Stomach (tissue), 8 donors: ENCODE measurements at regions not wholly inside any gene's neighbourhood (a gene's known extent, or its start where the extent isn't known, plus 50 kb on each side); places are given as distances from the start of the nearest gene placed in this dataset.

ENCODE experiments used
- DNase-seq, 2 donors: peaks; one replicate each; pipeline versions ENCODE4 v3.0.0 to v3.0.0-alpha.2; 2013 to 2019
- H3K27ac ChIP-seq, 5 donors: fragments of 200-600 bp in 4 of 5; sonication (generic) in 4 of 5; one replicate each; pipeline ENCODE4 v1.5.1; 2013 to 2019; ENCODE audit warnings: mild to moderate bottlenecking in 1 of 5, moderate library complexity in 1 of 5
- H3K27me3 ChIP-seq, 3 donors: fragments of 200-600 bp; sonication (generic); one replicate each; pipeline ENCODE4 v1.5.1; 2017 to 2019; ENCODE audit warnings: mixed run types in 1 of 3
- H3K36me3 ChIP-seq, 4 donors: fragments of 200-600 bp; sonication (generic); 1 replicate in 3 of 4; 2 replicates in 1 of 4; pipeline ENCODE4 v1.5.1; 2016 to 2019
- H3K4me1 ChIP-seq, 4 donors: fragments of 200-600 bp; sonication (generic); one replicate each; pipeline ENCODE4 v1.5.1; 2016 to 2019
- H3K4me3 ChIP-seq, 4 donors: fragments of 200-600 bp; sonication (generic) in 3 of 4; one replicate each; pipeline ENCODE4 v1.5.1; 2016 to 2019; ENCODE audit warnings: mild to moderate bottlenecking in 1 of 4
- H3K9me3 ChIP-seq, 4 donors: fragments of 200-600 bp; sonication (generic); one replicate each; pipeline ENCODE4 v1.5.1; 2016 to 2019
- EP300 ChIP-seq: sonication (generic); formaldehyde crosslinking; IDR thresholded peaks from one replicate; pipeline ENCODE4 v1.6.1; 2017; ENCODE audit warnings: antibody characterized with exemption
- POLR2A ChIP-seq, 4 donors: fragments of 450-650 bp; IDR thresholded peaks; one replicate each; pipeline ENCODE4 v1.6.1; 2016; ENCODE audit warnings: antibody characterized with exemption in 4 of 4, control low read depth in 2 of 4, mild to moderate bottlenecking in 1 of 4, moderate library complexity in 1 of 4
- POLR2AphosphoS5 ChIP-seq, 3 donors: sonication (generic); formaldehyde crosslinking; IDR thresholded peaks; one replicate each; pipeline ENCODE4 v1.6.1; 2016; ENCODE audit warnings: antibody characterized with exemption in 3 of 3
- WGBS, 5 donors: extraction: QIAGEN DNeasy Blood & Tissue Kit in 3 of 5; methylation state at CpG; one replicate each; pipeline versions ENCODE4 v1.1.5 to v1.1.7; 2013 to 2018; 5-methylcytosine and 5-hydroxymethylcytosine counted together
- intact Hi-C: fragments of 100-400 bp; cut with DNase I; formaldehyde crosslinking; loops from one replicate; pipeline ENCODE4 v1.15.1; 2023; ENCODE audit warnings: low total_unique reads
- TF ChIP-seq, protein P1 (sequence below), 7 experiments: fragments of 450-650 bp in 4 of 7; fragments of 200-600 bp in 3 of 7; sonication (generic) in 3 of 7; IDR thresholded peaks; one replicate each; pipeline ENCODE4 v1.5.1; 2016 to 2019; ENCODE audit warnings: antibody characterized with exemption in 7 of 7, control low read depth in 2 of 7, mild to moderate bottlenecking in 1 of 7
- donor health status: healthy with polysubstance abuse.
- donor health status: Bipolar disorder and iron deficiency.
- donor health status: healthy.

DNA sequence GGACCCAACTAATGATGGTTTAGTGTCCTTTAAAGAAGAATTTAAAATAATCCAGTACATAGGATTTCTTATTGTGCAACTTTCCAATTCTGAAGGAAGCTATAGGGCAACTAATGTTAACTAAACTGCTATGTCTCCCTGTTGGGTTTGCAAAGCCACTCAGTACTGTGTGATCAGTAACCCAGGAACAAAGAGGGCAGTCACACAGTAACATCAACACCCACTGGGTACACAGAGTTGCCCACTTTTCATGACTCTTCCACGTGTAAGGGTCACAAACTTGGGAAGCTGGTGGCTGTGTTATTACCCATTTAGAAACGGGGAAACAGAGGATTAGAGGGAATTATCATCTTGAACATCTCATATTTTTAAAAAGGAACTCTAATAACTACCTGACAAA is 555.0 kb upstream of the DIPK2B start:
- Histone ChIP-seq H3K36me3 (no peaks in the 10 kb centered on the region), H3K27ac (no peak overlapping the region), H3K4me3 (no peak overlapping the region), H3K9me3 (no peaks in the 10 kb centered on the region), H3K4me1 (peaks cover 0 to 26% (median 6%) of the 10 kb centered on the region in 4 donors), H3K27me3 (no peaks in the 10 kb centered on the region)
- TF ChIP-seq, protein P1, sequence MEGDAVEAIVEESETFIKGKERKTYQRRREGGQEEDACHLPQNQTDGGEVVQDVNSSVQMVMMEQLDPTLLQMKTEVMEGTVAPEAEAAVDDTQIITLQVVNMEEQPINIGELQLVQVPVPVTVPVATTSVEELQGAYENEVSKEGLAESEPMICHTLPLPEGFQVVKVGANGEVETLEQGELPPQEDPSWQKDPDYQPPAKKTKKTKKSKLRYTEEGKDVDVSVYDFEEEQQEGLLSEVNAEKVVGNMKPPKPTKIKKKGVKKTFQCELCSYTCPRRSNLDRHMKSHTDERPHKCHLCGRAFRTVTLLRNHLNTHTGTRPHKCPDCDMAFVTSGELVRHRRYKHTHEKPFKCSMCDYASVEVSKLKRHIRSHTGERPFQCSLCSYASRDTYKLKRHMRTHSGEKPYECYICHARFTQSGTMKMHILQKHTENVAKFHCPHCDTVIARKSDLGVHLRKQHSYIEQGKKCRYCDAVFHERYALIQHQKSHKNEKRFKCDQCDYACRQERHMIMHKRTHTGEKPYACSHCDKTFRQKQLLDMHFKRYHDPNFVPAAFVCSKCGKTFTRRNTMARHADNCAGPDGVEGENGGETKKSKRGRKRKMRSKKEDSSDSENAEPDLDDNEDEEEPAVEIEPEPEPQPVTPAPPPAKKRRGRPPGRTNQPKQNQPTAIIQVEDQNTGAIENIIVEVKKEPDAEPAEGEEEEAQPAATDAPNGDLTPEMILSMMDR (IDR thresholded peaks at IDR 0.05), result no peak
- no peak for TF ChIP-seq POLR2AphosphoS5 (IDR thresholded peaks at IDR 0.05)
- TF ChIP-seq EP300, result no peak
- TF ChIP-seq POLR2A (IDR thresholded peaks at IDR 0.05), result no peak
- intact Hi-C loops, result no loop called here
- 39 to 59% (median 51%) methylated on average over 2 of the region's 2 CpGs for WGBS, 5 donors
- DNase-seq, result no peak

DNA sequence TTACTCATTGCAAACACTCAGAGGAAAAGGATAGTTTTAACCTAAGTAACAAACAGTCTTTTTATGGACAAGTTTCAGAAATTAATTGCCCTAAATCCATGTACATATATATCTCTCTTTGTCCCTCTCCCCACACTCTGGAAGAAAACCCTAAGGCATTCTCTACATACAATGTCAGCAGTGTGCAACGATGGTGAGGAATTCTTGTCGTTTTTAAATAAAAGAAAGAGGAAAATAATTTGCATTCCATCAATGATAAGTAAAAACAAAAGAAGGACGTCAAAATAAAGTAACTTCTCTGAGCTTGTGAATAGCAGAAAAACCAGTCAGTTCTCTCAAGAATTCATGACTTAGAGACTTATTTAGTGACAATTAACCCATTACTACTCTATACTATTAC is 550.5 kb upstream of the DIPK2B start:
- 16 to 28% (median 23%) methylated on average over 3 of the region's 3 CpGs for WGBS, 5 donors
- H3K9me3 ChIP-seq, result no peaks in the 10 kb centered on the region
- H3K27me3 ChIP-seq, result no peaks in the 10 kb centered on the region
- intact Hi-C loops, result no loop called here
- H3K4me3 ChIP-seq, result no peak overlapping the region
- no peak for TF ChIP-seq EP300
- TF ChIP-seq POLR2A (IDR thresholded peaks at IDR 0.05), result no peak
- no peak for TF ChIP-seq POLR2AphosphoS5 (IDR thresholded peaks at IDR 0.05)
- TF ChIP-seq, protein P1 (IDR thresholded peaks at IDR 0.05), result no peak
- H3K36me3 ChIP-seq, result peaks cover 0 to 4% (median under 1%) of the 10 kb centered on the region in 4 donors
- DNase-seq, result no peak
- H3K4me1 ChIP-seq, result peaks cover 0 to 25% (median 9%) of the 10 kb centered on the region in 4 donors
- H3K27ac ChIP-seq, result no peak overlapping the region

GRCh38 chrX:45750639-45751038 is 550.0 kb upstream of the DIPK2B start:
- Histone ChIP-seq H3K27me3 (no peaks in the 10 kb centered on the region), H3K4me3 (no peak overlapping the region), H3K4me1 (peaks cover 0 to 24% (median 9%) of the 10 kb centered on the region in 4 donors), H3K36me3 (peaks cover 0 to 10% (median 3%) of the 10 kb centered on the region in 4 donors), H3K27ac (no peak overlapping the region), H3K9me3 (no peaks in the 10 kb centered on the region)
- intact Hi-C loops, result no loop called here
- WGBS, 5 donors, result 45 to 70% (median 60%) methylated on average over 3 to 5 of the region's 5 CpGs
- peak in 1 of 2 donors; percentile 35 for DNase-seq
- TF ChIP-seq EP300, result no peak
- TF ChIP-seq POLR2AphosphoS5 (IDR thresholded peaks at IDR 0.05), result no peak
- no peak for TF ChIP-seq POLR2A (IDR thresholded peaks at IDR 0.05)
- TF ChIP-seq, protein P1 (IDR thresholded peaks at IDR 0.05), result no peak

GRCh38 chrX:45749375-45749774 is 548.7 kb upstream of the DIPK2B start:
- Histone ChIP-seq H3K4me1 (peaks cover 0 to 24% (median 9%) of the 10 kb centered on the region in 4 donors), H3K36me3 (peaks cover 0 to 13% (median 6%) of the 10 kb centered on the region in 4 donors), H3K27ac (no peak overlapping the region), H3K4me3 (no peak overlapping the region), H3K27me3 (no peaks in the 10 kb centered on the region), H3K9me3 (no peaks in the 10 kb centered on the region)
- DNase-seq, result peak in 1 of 2 donors; percentile 26
- intact Hi-C loops, result no loop called here
- TF ChIP-seq, protein P1 (IDR thresholded peaks at IDR 0.05), result no peak
- TF ChIP-seq POLR2AphosphoS5 (IDR thresholded peaks at IDR 0.05), result no peak
- no peak for TF ChIP-seq POLR2A (IDR thresholded peaks at IDR 0.05)
- no peak for TF ChIP-seq EP300
- WGBS, 5 donors, result 60 to 71% (median 63%) methylated on average over 4 of the region's 4 CpGs
